ENCODE measurements at regions not wholly inside any gene's neighbourhood (a gene's known extent, or its start where the extent isn't known, plus 50 kb on each side); places are given as distances from the start of the nearest gene placed in this dataset.
"Not testable (repeated sequence)": the region's sequence is repeated elsewhere in the genome, so short reads cannot be mapped to it uniquely, and the experiment has no call there.

DNA sequence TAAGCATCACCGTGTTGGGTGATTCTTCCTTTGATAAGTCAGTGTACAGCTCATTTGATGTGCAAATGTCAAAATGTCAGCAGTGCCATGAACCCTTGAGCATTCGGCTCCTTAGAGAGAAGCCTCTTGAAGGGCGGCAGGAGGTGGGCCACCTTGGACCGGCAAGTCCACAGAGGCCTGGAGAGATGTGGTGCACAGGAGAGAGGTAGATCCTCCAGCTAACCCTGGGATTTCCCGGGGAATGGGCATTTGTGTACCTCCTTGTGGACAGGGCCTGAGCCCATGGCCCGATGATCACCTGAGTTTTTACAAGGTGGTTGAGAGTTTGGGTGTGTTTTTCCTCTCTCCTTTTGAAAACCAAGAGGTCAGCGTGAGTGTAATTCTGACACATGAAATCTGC lies 133.2 kb upstream of the RCN1 start:
- no peak for DNase-seq (ENCODE audit: low spot score)

- no peak for DNase-seq (ENCODE audit: low spot score)
These were observed 134.6 kb upstream of the RCN1 start for GRCh38 chr11:31956310-31956709.

DNA sequence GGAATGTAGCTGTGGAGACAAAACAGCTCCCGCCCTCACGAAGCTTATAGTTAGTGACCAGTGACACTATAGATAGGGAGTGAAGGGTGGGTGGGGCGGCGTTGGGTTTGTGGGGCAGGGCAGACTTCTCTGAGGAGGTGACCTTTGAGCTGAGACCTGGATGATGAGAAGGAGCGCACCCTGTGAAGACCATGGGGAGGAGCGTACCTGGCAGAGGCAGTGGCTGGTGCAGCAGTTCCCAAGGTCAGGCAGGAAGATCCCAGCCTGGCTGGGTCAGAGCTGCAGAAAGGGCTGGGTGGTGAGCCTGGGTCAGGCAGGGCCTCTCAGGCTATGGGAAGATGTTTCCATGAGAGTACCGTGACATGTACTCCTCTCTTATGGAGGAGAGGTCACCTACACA lies 135.0 kb upstream of the RCN1 start:
- no peak for DNase-seq (ENCODE audit: low spot score)

DNA sequence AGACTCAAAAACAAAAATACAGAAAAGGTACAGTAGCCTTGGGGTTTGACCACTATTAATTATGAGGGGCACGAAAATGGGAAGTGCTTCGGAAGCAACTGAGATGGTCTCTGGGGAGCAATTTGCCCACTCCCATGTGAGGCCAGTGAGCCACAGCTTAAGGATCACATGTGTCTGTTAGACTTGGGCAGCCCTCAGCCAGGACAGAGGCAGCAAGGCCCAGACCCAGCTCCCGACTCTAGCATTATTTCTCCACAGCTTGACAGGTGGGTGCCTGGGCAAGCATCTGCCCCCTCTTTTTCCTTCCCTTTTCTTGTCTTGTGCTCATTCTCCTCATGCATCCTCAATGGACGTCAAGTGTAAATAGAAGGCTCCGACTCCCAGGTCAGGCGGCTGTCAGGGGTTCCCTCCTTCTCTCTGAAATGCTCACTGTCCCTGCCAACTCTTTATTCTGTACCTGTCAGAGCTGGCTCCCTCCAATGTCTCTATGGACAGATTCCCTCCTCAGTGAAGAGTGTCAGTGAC lies 137.0 kb upstream of the RCN1 start:
- DNase-seq (ENCODE audit: low spot score): no peak

DNA sequence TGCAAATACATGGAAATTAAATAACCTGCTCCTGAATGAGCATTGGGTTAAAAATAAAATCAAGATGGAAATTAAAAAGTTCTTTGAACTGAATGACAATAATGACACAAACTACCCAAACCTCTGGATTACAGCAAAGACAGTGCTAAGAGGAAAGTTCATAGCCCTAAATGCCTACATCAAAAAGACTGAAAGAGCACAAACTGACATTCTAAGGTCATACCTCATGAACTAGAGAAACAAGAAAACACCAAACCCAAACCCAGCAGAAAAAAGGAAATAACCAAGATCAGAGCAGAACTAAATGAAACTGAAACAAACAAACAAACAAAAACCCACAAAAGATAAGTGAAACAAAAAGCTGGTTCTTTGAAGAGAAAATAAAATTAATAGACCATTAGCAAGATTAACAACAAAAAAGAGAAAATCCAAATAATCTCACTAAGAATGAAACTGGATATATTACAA lies 138.6 kb upstream of the PAX6 start:
- DNase-seq (ENCODE audit: low spot score): not testable (repeated sequence)

GRCh38 chr11:31947051-31947450 lies 135.9 kb upstream of the PAX6 start:
- DNase-seq (ENCODE audit: low spot score): no peak

GRCh38 chr11:31943056-31943780 lies 132.1 kb upstream of the PAX6 start:
- no peak for DNase-seq (ENCODE audit: low spot score)

- DNase-seq (ENCODE audit: low spot score): no peak
These were observed 129.4 kb upstream of the PAX6 start for GRCh38 chr11:31940371-31941037.

GRCh38 chr11:31939004-31939403 lies 127.9 kb upstream of the PAX6 start:
- DNase-seq (ENCODE audit: low spot score): no peak

DNA sequence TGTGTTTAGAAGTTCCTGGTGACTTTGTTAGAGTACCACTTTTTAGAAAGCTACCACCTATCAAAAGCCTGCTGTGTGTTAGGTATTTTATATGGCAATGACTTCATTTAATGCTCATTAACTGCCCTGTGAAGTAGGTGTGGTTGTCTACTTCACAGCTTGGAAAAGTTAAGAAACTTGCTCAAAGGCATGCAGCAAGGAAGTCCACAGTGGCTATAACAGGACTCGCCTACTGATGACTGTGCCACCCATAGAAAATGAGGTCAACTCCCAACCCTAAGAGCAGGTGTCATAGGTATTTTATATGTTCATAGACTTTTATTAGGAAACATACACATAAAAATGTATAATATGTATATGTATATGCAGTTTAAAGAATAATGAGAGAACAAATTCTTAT lies 125.2 kb upstream of the PAX6 start:
- DNase-seq (ENCODE audit: low spot score): no peak

GRCh38 chr11:31932879-31933278 lies 121.8 kb upstream of the PAX6 start:
- DNase-seq (ENCODE audit: low spot score): no peak

- no peak for DNase-seq (ENCODE audit: low spot score)
These were observed 116.9 kb upstream of the PAX6 start for GRCh38 chr11:31927982-31928381.

DNA sequence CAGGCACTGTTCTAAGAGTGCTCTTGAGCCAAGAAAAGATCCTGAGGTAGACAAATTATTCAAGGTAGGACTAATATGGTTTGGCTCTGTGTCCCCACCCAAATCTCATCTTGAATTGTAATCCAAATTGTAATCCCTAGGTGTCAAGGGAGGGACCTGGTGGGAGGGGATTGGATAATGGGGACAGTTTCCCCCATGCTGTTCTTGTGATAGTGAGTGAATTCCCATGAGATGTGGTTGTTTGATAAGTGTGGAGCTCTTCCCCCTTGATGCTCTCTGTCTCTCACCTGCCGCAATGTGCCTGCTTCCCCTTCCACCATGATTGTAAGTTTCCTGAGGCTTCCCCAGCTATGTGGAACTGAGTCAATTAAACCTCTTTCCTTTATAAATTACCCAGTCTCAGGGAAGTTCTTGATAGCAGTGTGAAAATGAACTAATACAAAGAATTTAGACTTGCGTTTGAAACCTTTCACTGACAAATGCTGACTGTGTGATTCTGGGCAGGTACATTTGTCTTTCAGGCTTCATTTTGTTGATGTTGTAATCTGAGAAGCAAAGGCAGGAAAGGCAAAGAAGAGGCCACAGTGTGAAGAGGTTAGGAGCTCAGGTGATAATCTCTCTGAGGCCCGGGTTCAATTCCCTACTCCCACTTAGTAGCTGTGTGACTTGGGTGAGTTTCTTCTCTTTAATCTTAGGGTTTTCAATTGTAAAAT lies 115.8 kb upstream of the PAX6 start:
- DNase-seq (ENCODE audit: low spot score): no peak

DNA sequence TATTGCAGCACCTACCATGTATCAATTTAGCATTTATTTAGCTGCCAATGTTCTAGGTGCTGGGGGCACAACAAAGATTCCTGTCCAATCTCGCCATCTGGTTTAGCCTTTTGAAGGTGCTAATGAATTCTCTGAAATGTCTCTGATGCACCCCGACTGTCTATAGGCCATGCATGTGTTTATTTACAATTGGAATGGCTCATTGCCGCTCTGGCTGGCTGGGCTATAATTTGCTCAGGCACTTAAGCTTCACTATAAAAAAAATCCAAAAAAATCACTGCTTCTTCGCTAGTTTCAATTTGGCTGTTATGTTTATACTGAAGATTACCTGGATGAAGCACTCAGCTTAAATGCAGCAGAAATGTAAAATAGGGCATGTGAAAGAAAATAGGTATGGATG lies 115.0 kb upstream of the PAX6 start:
- DNase-seq (ENCODE audit: low spot score): no peak

DNA sequence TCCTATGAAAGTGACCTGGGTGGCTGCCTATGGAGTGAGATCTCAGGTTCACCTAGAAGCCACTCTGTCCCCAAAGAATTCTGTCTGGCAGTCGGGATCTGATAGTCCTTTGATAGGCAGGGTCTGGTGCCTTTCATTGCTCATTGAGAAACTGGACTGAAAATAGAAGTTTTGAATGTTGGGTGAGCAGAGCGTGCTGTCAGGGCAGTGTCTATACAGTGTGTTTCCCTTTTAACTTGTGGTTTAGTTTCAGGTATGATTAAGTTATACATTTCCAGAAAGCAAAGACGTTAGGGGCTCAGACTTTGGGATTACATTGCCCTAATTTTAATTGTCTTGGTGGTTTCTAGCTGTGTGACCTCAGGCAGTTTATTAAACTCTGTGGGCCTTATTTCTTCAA lies 111.3 kb upstream of the PAX6 start:
- DNase-seq (ENCODE audit: low spot score): no peak

- no peak for DNase-seq (ENCODE audit: low spot score)
These were observed 110.0 kb upstream of the PAX6 start for GRCh38 chr11:31921081-31921480.

DNA sequence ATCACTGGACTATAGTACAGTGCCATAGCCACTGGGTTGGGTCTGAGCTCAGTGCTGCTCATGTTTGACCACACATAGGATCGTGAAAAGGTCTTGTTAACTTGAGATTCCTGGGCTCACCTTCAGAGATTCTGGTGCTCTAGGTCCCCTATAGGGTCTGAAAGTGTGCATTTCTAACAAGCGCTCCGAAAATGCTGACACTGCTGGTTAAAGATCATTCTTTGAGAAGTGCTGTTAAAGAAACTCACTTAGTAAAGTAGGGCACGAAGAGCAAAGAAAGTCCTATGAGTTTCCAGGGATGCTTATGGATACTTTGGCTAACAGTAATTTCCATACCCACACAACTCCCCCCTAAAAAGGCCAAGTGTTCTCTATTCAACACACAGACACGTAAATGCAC lies 108.1 kb upstream of the PAX6 start:
- no peak for DNase-seq (ENCODE audit: low spot score)

GRCh38 chr11:31915867-31916266 lies 104.7 kb upstream of the PAX6 start:
- DNase-seq (ENCODE audit: low spot score): no peak

GRCh38 chr11:31913985-31914384 lies 102.9 kb upstream of the PAX6 start:
- no peak for DNase-seq (ENCODE audit: low spot score)

GRCh38 chr11:31912808-31913207 lies 101.7 kb upstream of the PAX6 start:
- DNase-seq (ENCODE audit: low spot score): no peak

- DNase-seq (ENCODE audit: low spot score): no peak
These were observed 99.9 kb upstream of the PAX6 start for GRCh38 chr11:31910950-31911576.
